ENCODE measurements at regions not wholly inside any gene's neighbourhood (a gene's known extent, or its start where the extent isn't known, plus 50 kb on each side); places are given as distances from the start of the nearest gene placed in this dataset.

DNA sequence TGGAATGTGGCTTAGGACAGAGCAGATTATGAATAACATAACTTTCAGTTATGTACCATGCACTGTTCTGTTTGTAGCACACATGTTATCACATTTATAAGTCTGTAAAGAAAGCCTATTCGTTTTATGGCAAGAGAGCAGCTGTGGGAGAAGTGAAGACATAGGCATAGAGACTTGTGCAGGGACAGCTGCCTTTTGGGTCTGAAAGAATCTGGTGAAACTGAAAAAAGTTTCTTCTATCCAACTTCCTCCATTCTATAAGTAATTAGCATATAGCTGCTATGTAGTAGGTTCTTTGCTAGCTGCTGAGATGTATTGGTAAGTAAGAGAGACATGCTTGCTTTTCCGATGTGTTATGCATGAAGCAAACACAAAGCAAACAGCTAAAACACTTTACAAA is 1095.4 kb upstream of the CADM2 start:
- ChIA-PET POLR2A (no interaction called here), CTCF (ENCODE audit: low intra/inter-chr PET ratio) (no interaction called here)
- Histone ChIP-seq H3K9me3 (replicated peaks; ENCODE audit: control insufficient read depth, insufficient read depth, low read depth, low read length) (no peaks in the 10 kb centered on the region), H4K20me1 (replicated peaks; ENCODE audit: control insufficient read depth, insufficient read depth, low read length) (no peaks in the 10 kb centered on the region), H3K79me2 (ENCODE audit: control insufficient read depth, insufficient read depth, low read length) (no peaks in the 10 kb centered on the region), H2AFZ (ENCODE audit: low read depth, low read length) (no peak overlapping the region), H3K36me3 (ENCODE audit: control insufficient read depth, insufficient read depth, low read length) (no peaks in the 10 kb centered on the region), H3K9me1 (ENCODE audit: control insufficient read depth, insufficient read depth, low read length) (no peaks in the 10 kb centered on the region), H3K4me2 (ENCODE audit: insufficient read depth, low read length) (no peak overlapping the region), H3K4me1 (replicated peaks in 1 of 2; ENCODE audit: control insufficient read depth in 2 of 2, insufficient read depth in 2 of 2, low read length in 2 of 2) (no peaks in the 10 kb centered on the region), H3K27ac (ENCODE audit: extremely low read depth, low read depth, low read length) (no peak overlapping the region), H3K4me3 (no peak overlapping the region), H3K27me3 (ENCODE audit: control insufficient read depth in 2 of 2, insufficient read depth in 2 of 2, low read length in 2 of 2) (no peaks in the 10 kb centered on the region), H3K9ac (ENCODE audit: insufficient read depth in 1 of 2, low read depth in 2 of 2, low read length in 2 of 2) (no peak overlapping the region)
- 0% methylated on average over 2 of the region's 2 CpGs for WGBS (ENCODE audit: insufficient coverage, low coverage, missing lambda C conversion rate)
- in situ Hi-C loops (cut with MboI), result no loop called here
- intact Hi-C loops (cut with micrococcal nuclease), result no loop called here
- FAIRE-seq (no peak), ATAC-seq (no peak), DNase-seq (ENCODE audit: extremely low read depth in 1 of 4, low spot score in 3 of 4) (no peak)
- TF ChIP-seq HCFC1 (IDR thresholded peaks at IDR 0.05; ENCODE audit: low read depth, low read length), result no peak
- TF ChIP-seq ZNF584 (CRISPR knock-in tag; IDR thresholded peaks at IDR 0.05; ENCODE audit: low read depth), result no peak
- TF ChIP-seq, protein P1, sequence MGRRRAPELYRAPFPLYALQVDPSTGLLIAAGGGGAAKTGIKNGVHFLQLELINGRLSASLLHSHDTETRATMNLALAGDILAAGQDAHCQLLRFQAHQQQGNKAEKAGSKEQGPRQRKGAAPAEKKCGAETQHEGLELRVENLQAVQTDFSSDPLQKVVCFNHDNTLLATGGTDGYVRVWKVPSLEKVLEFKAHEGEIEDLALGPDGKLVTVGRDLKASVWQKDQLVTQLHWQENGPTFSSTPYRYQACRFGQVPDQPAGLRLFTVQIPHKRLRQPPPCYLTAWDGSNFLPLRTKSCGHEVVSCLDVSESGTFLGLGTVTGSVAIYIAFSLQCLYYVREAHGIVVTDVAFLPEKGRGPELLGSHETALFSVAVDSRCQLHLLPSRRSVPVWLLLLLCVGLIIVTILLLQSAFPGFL (CRISPR knock-in tag; IDR thresholded peaks at IDR 0.05), result no peak
- TF ChIP-seq PYGO2 (tag; IDR thresholded peaks at IDR 0.05), result no peak
- TF ChIP-seq MEF2D (tag; conservative IDR thresholded peaks at IDR 0.05; ENCODE audit: low read depth), result no peak
- TF ChIP-seq ZNF263 (CRISPR knock-in tag; IDR thresholded peaks at IDR 0.05; ENCODE audit: borderline replicate concordance), result no peak
- TF ChIP-seq MIER1 (IDR thresholded peaks at IDR 0.05; ENCODE audit: low read depth), result no peak
- no peak for TF ChIP-seq ZNF324 (CRISPR knock-in tag; IDR thresholded peaks at IDR 0.05)
- TF ChIP-seq, protein P2, sequence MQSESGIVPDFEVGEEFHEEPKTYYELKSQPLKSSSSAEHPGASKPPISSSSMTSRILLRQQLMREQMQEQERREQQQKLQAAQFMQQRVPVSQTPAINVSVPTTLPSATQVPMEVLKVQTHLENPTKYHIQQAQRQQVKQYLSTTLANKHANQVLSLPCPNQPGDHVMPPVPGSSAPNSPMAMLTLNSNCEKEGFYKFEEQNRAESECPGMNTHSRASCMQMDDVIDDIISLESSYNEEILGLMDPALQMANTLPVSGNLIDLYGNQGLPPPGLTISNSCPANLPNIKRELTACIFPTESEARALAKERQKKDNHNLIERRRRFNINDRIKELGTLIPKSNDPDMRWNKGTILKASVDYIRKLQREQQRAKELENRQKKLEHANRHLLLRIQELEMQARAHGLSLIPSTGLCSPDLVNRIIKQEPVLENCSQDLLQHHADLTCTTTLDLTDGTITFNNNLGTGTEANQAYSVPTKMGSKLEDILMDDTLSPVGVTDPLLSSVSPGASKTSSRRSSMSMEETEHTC (IDR thresholded peaks at IDR 0.05), result no peak
- TF ChIP-seq, protein P3, sequence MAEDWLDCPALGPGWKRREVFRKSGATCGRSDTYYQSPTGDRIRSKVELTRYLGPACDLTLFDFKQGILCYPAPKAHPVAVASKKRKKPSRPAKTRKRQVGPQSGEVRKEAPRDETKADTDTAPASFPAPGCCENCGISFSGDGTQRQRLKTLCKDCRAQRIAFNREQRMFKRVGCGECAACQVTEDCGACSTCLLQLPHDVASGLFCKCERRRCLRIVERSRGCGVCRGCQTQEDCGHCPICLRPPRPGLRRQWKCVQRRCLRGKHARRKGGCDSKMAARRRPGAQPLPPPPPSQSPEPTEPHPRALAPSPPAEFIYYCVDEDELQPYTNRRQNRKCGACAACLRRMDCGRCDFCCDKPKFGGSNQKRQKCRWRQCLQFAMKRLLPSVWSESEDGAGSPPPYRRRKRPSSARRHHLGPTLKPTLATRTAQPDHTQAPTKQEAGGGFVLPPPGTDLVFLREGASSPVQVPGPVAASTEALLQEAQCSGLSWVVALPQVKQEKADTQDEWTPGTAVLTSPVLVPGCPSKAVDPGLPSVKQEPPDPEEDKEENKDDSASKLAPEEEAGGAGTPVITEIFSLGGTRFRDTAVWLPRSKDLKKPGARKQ (CRISPR knock-in tag; IDR thresholded peaks at IDR 0.05), result no peak
- TF ChIP-seq ZNF311 (CRISPR knock-in tag; IDR thresholded peaks at IDR 0.05), result no peak
- no peak for TF ChIP-seq MAFF (IDR thresholded peaks at IDR 0.05; ENCODE audit: low read length)
- TF ChIP-seq PHTF2 (CRISPR knock-in tag; IDR thresholded peaks at IDR 0.05), result no peak
- TF ChIP-seq, protein P4, sequence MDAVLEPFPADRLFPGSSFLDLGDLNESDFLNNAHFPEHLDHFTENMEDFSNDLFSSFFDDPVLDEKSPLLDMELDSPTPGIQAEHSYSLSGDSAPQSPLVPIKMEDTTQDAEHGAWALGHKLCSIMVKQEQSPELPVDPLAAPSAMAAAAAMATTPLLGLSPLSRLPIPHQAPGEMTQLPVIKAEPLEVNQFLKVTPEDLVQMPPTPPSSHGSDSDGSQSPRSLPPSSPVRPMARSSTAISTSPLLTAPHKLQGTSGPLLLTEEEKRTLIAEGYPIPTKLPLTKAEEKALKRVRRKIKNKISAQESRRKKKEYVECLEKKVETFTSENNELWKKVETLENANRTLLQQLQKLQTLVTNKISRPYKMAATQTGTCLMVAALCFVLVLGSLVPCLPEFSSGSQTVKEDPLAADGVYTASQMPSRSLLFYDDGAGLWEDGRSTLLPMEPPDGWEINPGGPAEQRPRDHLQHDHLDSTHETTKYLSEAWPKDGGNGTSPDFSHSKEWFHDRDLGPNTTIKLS (IDR thresholded peaks at IDR 0.05; ENCODE audit: borderline replicate concordance, low read depth), result no peak
- TF ChIP-seq ZC3H8 (IDR thresholded peaks at IDR 0.05), result no peak
- TF ChIP-seq HEY1 (CRISPR knock-in tag; IDR thresholded peaks at IDR 0.05; ENCODE audit: borderline replicate concordance), result no peak
- no peak for TF ChIP-seq TSC22D4 (tag; IDR thresholded peaks at IDR 0.05)
- BruUV-seq (replicated peaks), result no TSS peak

Measured in K562 (cell line).